OCI-LY7 (cell line): ENCODE measurements at regions not wholly inside any gene's neighbourhood (a gene's known extent, or its start where the extent isn't known, plus 50 kb on each side); places are given as distances from the start of the nearest gene placed in this dataset.

ENCODE experiments used
- CTCF ChIP-seq: fragments of 200-600 bp; sonication (generic); conservative IDR thresholded peaks from 2 replicates; pipeline ENCODE4 v1.5.1; 2014; ENCODE audit warnings: mild to moderate bottlenecking, antibody characterized with exemption, low read length, moderate library complexity, mixed read lengths
- EZH2phosphoT487 ChIP-seq: fragments of 200-600 bp; sonication (generic); IDR thresholded peaks from 2 replicates; pipeline ENCODE4 v1.6.1; 2018; ENCODE audit warnings: low read depth, borderline replicate concordance, mild to moderate bottlenecking, mixed run types, antibody characterized with exemption, low read length, moderate library complexity, mixed read lengths

GRCh38 chr2:237191714-237192081, 106.0 kb downstream of the COPS8 start:
- no peak for TF ChIP-seq CTCF
- no peak for TF ChIP-seq EZH2phosphoT487
